Gastrocnemius medialis (tissue), 4 donors: ENCODE measurements at regions not wholly inside any gene's neighbourhood (a gene's known extent, or its start where the extent isn't known, plus 50 kb on each side); places are given as distances from the start of the nearest gene placed in this dataset.

Experiments used
- ATAC-seq, 2 donors: fragments of 150-250 bp; one replicate each; pipeline ENCODE4 v1.9.1; 2016
- DNase-seq, 2 donors: peaks; one replicate each; pipeline ENCODE4 v3.0.0-alpha.2; 2019
- H3K27ac ChIP-seq, 4 donors: fragments of 200-600 bp; sonication (generic); 1 replicate in 1 of 4; 2 replicates in 3 of 4; pipeline ENCODE4 v1.5.1; 2016 to 2018; ENCODE audit warnings: mild to moderate bottlenecking in 2 of 4, moderate library complexity in 1 of 4
- H3K27me3 ChIP-seq, 3 donors: fragments of 200-600 bp; sonication (generic) in 2 of 3; 1 replicate in 1 of 3; 2 replicates in 2 of 3; pipeline versions ENCODE4 v1.5.1 to v1.6.0; 2016 to 2019; ENCODE audit warnings: mild to moderate bottlenecking in 1 of 3, moderate library complexity in 1 of 3
- H3K36me3 ChIP-seq, 2 donors: fragments of 200-600 bp; sonication (generic) in 1 of 2; one replicate each; pipeline ENCODE4 v1.5.1; 2017 to 2018
- H3K4me1 ChIP-seq, 2 donors: fragments of 200-600 bp; sonication (generic) in 1 of 2; one replicate each; pipeline ENCODE4 v1.5.1; 2016 to 2017; ENCODE audit warnings: mild to moderate bottlenecking in 2 of 2
- H3K4me3 ChIP-seq, 4 donors: fragments of 200-600 bp; sonication (generic) in 3 of 4; 1 replicate in 1 of 4; 2 replicates in 3 of 4; pipeline ENCODE4 v1.5.1; 2016 to 2019; ENCODE audit warnings: mild to moderate bottlenecking in 2 of 4
- H3K9me3 ChIP-seq, 3 donors: fragments of 200-600 bp; sonication (generic) in 2 of 3; 1 replicate in 1 of 3; 2 replicates in 2 of 3; pipeline ENCODE4 v1.5.1; 2016 to 2019
- CTCF ChIP-seq, 5 experiments: fragments of 450-650 bp in 3 of 5; fragments of 200-600 bp in 2 of 5; sonication (generic) in 2 of 5; IDR thresholded peaks in 4 of 5; conservative IDR thresholded peaks in 1 of 5; 1 replicate in 4 of 5; 2 replicates in 1 of 5; pipeline ENCODE4 v1.5.1; 2016 to 2019; ENCODE audit warnings: antibody characterized with exemption in 5 of 5, mild to moderate bottlenecking in 3 of 5, moderate library complexity in 3 of 5
- POLR2A ChIP-seq, 2 donors: fragments of 450-650 bp; IDR thresholded peaks; one replicate each; pipeline ENCODE4 v1.6.1; 2017; ENCODE audit warnings: antibody characterized with exemption in 2 of 2, mild to moderate bottlenecking in 2 of 2, moderate library complexity in 2 of 2
- in situ Hi-C, 4 donors: fragments of 200-750 bp; cut with MboI; loops; one replicate each; pipeline versions ENCODE4 v1.15.0 to v1.8.0; 2017; ENCODE audit warnings: low sequenced_read_pairs in 4 of 4
- intact Hi-C: fragments of 100-400 bp; cut with DNase I; formaldehyde crosslinking; loops from one replicate; pipeline ENCODE4 v1.15.1; 2023; ENCODE audit warnings: low total_unique reads

- TF ChIP-seq CTCF (IDR thresholded peaks at IDR 0.05 in 4 of 5, conservative IDR thresholded peaks at IDR 0.05 in 1 of 5) (no peak), POLR2A (IDR thresholded peaks at IDR 0.05) (no peak)
- ATAC-seq: no peak
- in situ Hi-C loops: no loop called here
Measured at GRCh38 chr5:112643339-112643971, 94.2 kb upstream of the APC start.

GRCh38 chr5:112646139-112646936, 91.3 kb upstream of the APC start:
- Histone ChIP-seq H3K27ac (no peak overlapping the region), H3K36me3 (no peaks in the 10 kb centered on the region), H3K27me3 (no peaks in the 10 kb centered on the region), H3K4me1 (no peaks in the 10 kb centered on the region), H3K4me3 (no peak overlapping the region), H3K9me3 (no peaks in the 10 kb centered on the region)
- no peak for ATAC-seq
- intact Hi-C loops (no loop called here), in situ Hi-C loops (no loop called here)
- no peak for DNase-seq
- TF ChIP-seq POLR2A (IDR thresholded peaks at IDR 0.05) (no peak), CTCF (IDR thresholded peaks at IDR 0.05 in 4 of 5, conservative IDR thresholded peaks at IDR 0.05 in 1 of 5) (no peak)

More at GRCh38 chr5:112643339-112643971, 94.2 kb upstream of the APC start:
- no peaks in the 10 kb centered on the region for H3K9me3 ChIP-seq
- H3K4me1 ChIP-seq: peaks cover 0 to under 1% of the 10 kb centered on the region in 2 donors
- no peaks in the 10 kb centered on the region for H3K27me3 ChIP-seq
- intact Hi-C loops: no loop called here
- no peaks in the 10 kb centered on the region for H3K36me3 ChIP-seq
- no peak overlapping the region for H3K27ac ChIP-seq
- DNase-seq: no peak
- H3K4me3 ChIP-seq: no peak overlapping the region

GRCh38 chr5:112647428-112647827, 90.3 kb upstream of the APC start:
- no peak for TF ChIP-seq CTCF (IDR thresholded peaks at IDR 0.05 in 4 of 5, conservative IDR thresholded peaks at IDR 0.05 in 1 of 5)
- TF ChIP-seq POLR2A (IDR thresholded peaks at IDR 0.05): no peak
- in situ Hi-C loops: no loop called here
- ATAC-seq: no peak

GRCh38 chr5:112648264-112648663, 89.4 kb upstream of the APC start:
- intact Hi-C loops: no loop called here
- ATAC-seq: no peak
- Histone ChIP-seq H3K4me3 (no peak overlapping the region), H3K9me3 (no peaks in the 10 kb centered on the region), H3K36me3 (no peaks in the 10 kb centered on the region), H3K27ac (no peak overlapping the region), H3K27me3 (no peaks in the 10 kb centered on the region), H3K4me1 (no peaks in the 10 kb centered on the region)
- in situ Hi-C loops: no loop called here
- no peak for DNase-seq
- TF ChIP-seq CTCF (IDR thresholded peaks at IDR 0.05 in 4 of 5, conservative IDR thresholded peaks at IDR 0.05 in 1 of 5) (no peak), POLR2A (IDR thresholded peaks at IDR 0.05) (no peak)

More at GRCh38 chr5:112647428-112647827, 90.3 kb upstream of the APC start:
- DNase-seq: no peak
- intact Hi-C loops: no loop called here
- Histone ChIP-seq H3K4me1 (no peaks in the 10 kb centered on the region), H3K4me3 (no peak overlapping the region), H3K27me3 (no peaks in the 10 kb centered on the region), H3K9me3 (no peaks in the 10 kb centered on the region), H3K27ac (no peak overlapping the region), H3K36me3 (no peaks in the 10 kb centered on the region)
